CD14-positive monocyte (primary cell): ENCODE measurements at regions not wholly inside any gene's neighbourhood (a gene's known extent, or its start where the extent isn't known, plus 50 kb on each side); places are given as distances from the start of the nearest gene placed in this dataset.

Experiments used
- DNase-seq, 3 donors: peaks; one replicate each; pipeline ENCODE4 v3.0.0-alpha.2; 2011 to 2022
- H2AFZ ChIP-seq: 2 replicates; pipeline ENCODE4 v1.6.0; 2012; ENCODE audit warnings: mild to moderate bottlenecking, low read depth, low read length, inconsistent platforms; ENCODE audit not compliant: insufficient read depth, poor library complexity, severe bottlenecking
- H3K27ac ChIP-seq, 2 donors: 1 replicate in 1 of 2; 2 replicates in 1 of 2; pipeline ENCODE4 v1.5.1; 2012 to 2013; ENCODE audit warnings: low read length in 2 of 2, control low read depth in 1 of 2, inconsistent platforms in 1 of 2, low read depth in 1 of 2, mild to moderate bottlenecking in 1 of 2
- H3K27me3 ChIP-seq, 2 donors: one replicate each; pipeline versions ENCODE4 v1.6.0 to v1.6.1; 2011 to 2013; ENCODE audit warnings: low read length in 2 of 2; ENCODE audit not compliant: control insufficient read depth in 2 of 2, insufficient read depth in 2 of 2
- H3K36me3 ChIP-seq, 2 donors: replicated peaks in 1 of 2; 1 replicate in 1 of 2; 2 replicates in 1 of 2; pipeline versions ENCODE4 v1.5.1 to v1.6.1; 2012 to 2013; ENCODE audit warnings: low read length in 2 of 2, control low read depth in 1 of 2, inconsistent platforms in 1 of 2, mild to moderate bottlenecking in 1 of 2; ENCODE audit not compliant: insufficient read depth in 2 of 2, control insufficient read depth in 1 of 2
- H3K4me1 ChIP-seq, 2 donors: 1 replicate in 1 of 2; 2 replicates in 1 of 2; pipeline versions ENCODE4 v1.5.1 to v1.6.1; 2012 to 2013; ENCODE audit warnings: low read length in 2 of 2, control low read depth in 1 of 2, inconsistent platforms in 1 of 2, mild to moderate bottlenecking in 1 of 2, moderate library complexity in 1 of 2; ENCODE audit not compliant: insufficient read depth in 2 of 2, control insufficient read depth in 1 of 2
- H3K4me2 ChIP-seq: replicated peaks from 2 replicates; pipeline ENCODE3; 2012; ENCODE audit warnings: low read length, moderate library complexity, mild to moderate bottlenecking; ENCODE audit not compliant: poor library complexity, severe bottlenecking; ENCODE audit errors: extremely low read depth
- H3K4me3 ChIP-seq, 3 experiments: fragments of 200-600 bp in 1 of 3; sonication (generic) in 1 of 3; replicated peaks in 1 of 3; 1 replicate in 2 of 3; 2 replicates in 1 of 3; pipeline ENCODE4 v1.5.1; 2011 to 2013; ENCODE audit warnings: low read length in 3 of 3, mild to moderate bottlenecking in 3 of 3, control low read depth in 2 of 3, low read depth in 2 of 3, inconsistent platforms in 1 of 3, moderate library complexity in 1 of 3
- H3K79me2 ChIP-seq: 2 replicates; pipeline ENCODE4 v1.6.0; 2012; ENCODE audit warnings: mild to moderate bottlenecking, control low read depth, inconsistent platforms, low read length, moderate library complexity; ENCODE audit not compliant: insufficient read depth
- H3K9ac ChIP-seq: 2 replicates; pipeline ENCODE4 v1.6.0; 2017; ENCODE audit warnings: low read length, mild to moderate bottlenecking; ENCODE audit not compliant: insufficient read depth, poor library complexity, severe bottlenecking
- H3K9me3 ChIP-seq, 2 donors: replicated peaks in 1 of 2; 1 replicate in 1 of 2; 2 replicates in 1 of 2; pipeline versions ENCODE4 v1.5.1 to v1.6.1; 2012 to 2013; ENCODE audit warnings: low read length in 2 of 2, control low read depth in 1 of 2; ENCODE audit not compliant: control insufficient read depth in 1 of 2, insufficient read depth in 1 of 2
- H4K20me1 ChIP-seq: 2 replicates; pipeline ENCODE4 v1.6.0; 2012; ENCODE audit warnings: mild to moderate bottlenecking, low read length, control low read depth, moderate library complexity; ENCODE audit not compliant: insufficient read depth
- H3K27ac Mint-ChIP-seq, 7 donors: one replicate each; pipeline ENCODE4 v1.8.0; 2020; ENCODE audit warnings: mild to moderate bottlenecking in 7 of 7, mixed read lengths in 7 of 7, moderate library complexity in 6 of 7, inconsistent platforms in 2 of 7
- H3K27me3 Mint-ChIP-seq, 3 donors: one replicate each; pipeline ENCODE4 v1.8.0; 2021 to 2022; ENCODE audit warnings: low read depth in 3 of 3, mild to moderate bottlenecking in 3 of 3, mixed read lengths in 3 of 3, moderate library complexity in 3 of 3, inconsistent platforms in 1 of 3
- H3K36me3 Mint-ChIP-seq, 2 donors: one replicate each; pipeline ENCODE4 v1.8.0; 2020; ENCODE audit warnings: mixed read lengths in 2 of 2, inconsistent platforms in 1 of 2, mild to moderate bottlenecking in 1 of 2
- H3K4me1 Mint-ChIP-seq: one replicate; pipeline ENCODE4 v1.8.0; 2020; ENCODE audit warnings: mild to moderate bottlenecking, mixed read lengths
- H3K4me3 Mint-ChIP-seq, 2 donors: one replicate each; pipeline ENCODE4 v1.8.0; 2020; ENCODE audit warnings: mild to moderate bottlenecking in 2 of 2, mixed read lengths in 2 of 2, moderate library complexity in 1 of 2
- H3K9me3 Mint-ChIP-seq, 7 donors: one replicate each; pipeline ENCODE4 v1.8.0; 2020 to 2022; ENCODE audit warnings: mixed read lengths in 7 of 7, mild to moderate bottlenecking in 6 of 7, moderate library complexity in 6 of 7, inconsistent platforms in 2 of 7
- WGBS: methylation state at CpG from one replicate; pipeline ENCODE4 v1.1.5; 2013; ENCODE audit warnings: missing lambda C conversion rate; ENCODE audit not compliant: insufficient coverage; 5-methylcytosine and 5-hydroxymethylcytosine counted together
- intact Hi-C, 2 donors: fragments of 100-400 bp; cut with micrococcal nuclease; formaldehyde crosslinking; loops; one replicate each; pipeline versions ENCODE4 v1.15.0 to v1.15.1; 2023
- TF ChIP-seq, protein P1 (sequence below): fragments of 200-600 bp; IDR thresholded peaks from one replicate; pipeline ENCODE4 v1.8.0; 2022; ENCODE audit warnings: antibody characterized with exemption, mild to moderate bottlenecking

DNA sequence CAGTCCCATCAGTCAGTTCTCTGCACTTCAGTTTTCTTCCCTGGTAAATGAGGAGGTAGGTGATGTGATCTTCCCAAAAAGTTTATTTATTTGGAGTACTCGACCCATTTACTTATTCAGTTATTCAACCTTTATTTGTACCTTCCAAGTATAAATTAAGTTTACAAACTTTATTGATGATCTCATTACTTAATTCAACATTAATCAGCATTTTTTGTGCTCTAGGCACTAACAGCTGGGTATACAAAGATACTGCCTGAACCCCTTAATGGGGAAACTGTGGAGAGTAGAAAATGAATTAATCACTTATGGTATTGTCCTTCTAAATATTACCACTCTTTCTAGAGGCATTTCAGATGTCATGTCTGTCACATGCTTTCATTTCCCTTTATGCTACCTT lies 293.3 kb downstream of the DLEU7 start:
- Histone ChIP-seq H3K27ac (no peak overlapping the region), H3K79me2 (no peaks in the 10 kb centered on the region), H3K36me3 (no peaks in the 10 kb centered on the region), H3K27me3 (no peaks in the 10 kb centered on the region), H3K4me2 (no peak overlapping the region), H3K9me3 (peaks cover 0 to 4% of the 10 kb centered on the region in 2 donors), H2AFZ (no peak overlapping the region), H3K9ac (no peak overlapping the region), H3K4me3 (no peak overlapping the region), H3K4me1 (no peaks in the 10 kb centered on the region), H4K20me1 (no peaks in the 10 kb centered on the region)
- Mint-ChIP-seq H3K9me3 (peaks cover 5 to 12% (median 6%) of the 10 kb centered on the region in 7 donors), H3K27ac (no peak overlapping the region), H3K36me3 (no peaks in the 10 kb centered on the region), H3K4me3 (no peak overlapping the region), H3K27me3 (peaks cover 0 to 2% (median 0%) of the 10 kb centered on the region in 3 donors), H3K4me1 (peaks cover 6% of the 10 kb centered on the region)
- no CpG with 5 or more reads among the region's 1 CpG for WGBS
- intact Hi-C loops: no loop called here
- TF ChIP-seq, protein P1, sequence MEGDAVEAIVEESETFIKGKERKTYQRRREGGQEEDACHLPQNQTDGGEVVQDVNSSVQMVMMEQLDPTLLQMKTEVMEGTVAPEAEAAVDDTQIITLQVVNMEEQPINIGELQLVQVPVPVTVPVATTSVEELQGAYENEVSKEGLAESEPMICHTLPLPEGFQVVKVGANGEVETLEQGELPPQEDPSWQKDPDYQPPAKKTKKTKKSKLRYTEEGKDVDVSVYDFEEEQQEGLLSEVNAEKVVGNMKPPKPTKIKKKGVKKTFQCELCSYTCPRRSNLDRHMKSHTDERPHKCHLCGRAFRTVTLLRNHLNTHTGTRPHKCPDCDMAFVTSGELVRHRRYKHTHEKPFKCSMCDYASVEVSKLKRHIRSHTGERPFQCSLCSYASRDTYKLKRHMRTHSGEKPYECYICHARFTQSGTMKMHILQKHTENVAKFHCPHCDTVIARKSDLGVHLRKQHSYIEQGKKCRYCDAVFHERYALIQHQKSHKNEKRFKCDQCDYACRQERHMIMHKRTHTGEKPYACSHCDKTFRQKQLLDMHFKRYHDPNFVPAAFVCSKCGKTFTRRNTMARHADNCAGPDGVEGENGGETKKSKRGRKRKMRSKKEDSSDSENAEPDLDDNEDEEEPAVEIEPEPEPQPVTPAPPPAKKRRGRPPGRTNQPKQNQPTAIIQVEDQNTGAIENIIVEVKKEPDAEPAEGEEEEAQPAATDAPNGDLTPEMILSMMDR: no peak
- DNase-seq: no peak

DNA sequence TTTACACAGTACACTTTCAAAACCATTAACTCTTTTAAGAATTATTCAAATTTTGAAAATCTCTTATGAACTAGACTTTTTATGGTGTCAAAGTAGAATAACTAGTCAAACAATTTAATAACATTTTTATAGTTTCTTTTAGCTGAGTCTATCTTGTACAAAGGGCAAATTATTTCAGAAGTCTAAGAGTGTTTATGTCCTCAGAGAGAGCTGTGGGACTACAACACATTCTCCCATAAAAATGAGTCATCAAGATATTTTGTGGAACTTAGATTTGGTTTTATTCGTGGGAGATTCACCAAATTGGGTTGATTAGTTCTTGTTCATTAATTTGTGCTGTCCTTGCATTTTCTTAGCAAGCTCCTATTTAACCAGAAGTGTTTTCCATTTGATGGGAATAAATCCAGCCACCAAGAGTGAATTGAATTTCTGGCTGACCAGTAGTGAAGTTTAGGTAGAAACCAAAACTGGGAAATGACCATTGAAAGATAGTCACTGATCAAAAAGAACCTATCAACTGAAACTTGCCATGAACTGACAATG lies 291.0 kb downstream of the DLEU7 start:
- H3K36me3 ChIP-seq: no peaks in the 10 kb centered on the region
- H3K79me2 ChIP-seq: no peaks in the 10 kb centered on the region
- no peak overlapping the region for H3K27ac ChIP-seq
- DNase-seq: no peak
- intact Hi-C loops: no loop called here
- H3K4me1 ChIP-seq: no peaks in the 10 kb centered on the region
- Mint-ChIP-seq H3K36me3 (no peaks in the 10 kb centered on the region), H3K4me3 (no peak overlapping the region), H3K27me3 (peaks cover 0 to 2% (median 0%) of the 10 kb centered on the region in 3 donors), H3K27ac (no peak overlapping the region), H3K9me3 (peaks cover 5 to 9% (median 7%) of the 10 kb centered on the region in 7 donors), H3K4me1 (peaks cover 6% of the 10 kb centered on the region)
- no peaks in the 10 kb centered on the region for H4K20me1 ChIP-seq
- H3K27me3 ChIP-seq: no peaks in the 10 kb centered on the region
- no CpG with 5 or more reads among the region's 1 CpG for WGBS
- H3K9me3 ChIP-seq: peaks cover 0 to 4% of the 10 kb centered on the region in 2 donors
- TF ChIP-seq, protein P1: no peak
- H3K4me2 ChIP-seq: no peak overlapping the region
- no peak overlapping the region for H2AFZ ChIP-seq
- no peak overlapping the region for H3K9ac ChIP-seq
- H3K4me3 ChIP-seq: no peak overlapping the region
